Ishikawa (cell line): ENCODE measurements at regions not wholly inside any gene's neighbourhood (a gene's known extent, or its start where the extent isn't known, plus 50 kb on each side); places are given as distances from the start of the nearest gene placed in this dataset.

Experiments
- CEBPB ChIP-seq: IDR thresholded peaks from 2 replicates; pipeline ENCODE4 v1.6.1; 2012
- CREB1 ChIP-seq: IDR thresholded peaks from 2 replicates; pipeline ENCODE4 v1.6.1; 2012; ENCODE audit warnings: low read depth
- EGR1 ChIP-seq: IDR thresholded peaks from 2 replicates; pipeline ENCODE4 v1.6.1; 2012
- EP300 ChIP-seq: IDR thresholded peaks from 2 replicates; pipeline ENCODE4 v1.6.1; 2012; ENCODE audit warnings: borderline replicate concordance
- FOXM1 ChIP-seq: IDR thresholded peaks from 2 replicates; pipeline ENCODE4 v1.6.1; 2012; ENCODE audit warnings: low read depth, borderline replicate concordance
- MAX ChIP-seq: IDR thresholded peaks from 2 replicates; pipeline ENCODE4 v1.6.1; 2012
- NFIC ChIP-seq: IDR thresholded peaks from 2 replicates; pipeline ENCODE4 v1.6.1; 2012
- RAD21 ChIP-seq: IDR thresholded peaks from 2 replicates; pipeline ENCODE4 v1.6.1; 2012; ENCODE audit warnings: low read depth
- REST ChIP-seq: IDR thresholded peaks from 2 replicates; pipeline ENCODE4 v1.6.1; 2012; ENCODE audit warnings: low read depth, mild to moderate bottlenecking
- TAF1 ChIP-seq: IDR thresholded peaks from 2 replicates; pipeline ENCODE4 v1.6.1; 2012; ENCODE audit warnings: low read depth, mild to moderate bottlenecking
- TCF12 ChIP-seq: IDR thresholded peaks from 2 replicates; pipeline ENCODE4 v1.6.1; 2012; ENCODE audit warnings: low read depth
- TEAD4 ChIP-seq: IDR thresholded peaks from 2 replicates; pipeline ENCODE4 v1.6.1; 2012
- USF1 ChIP-seq: IDR thresholded peaks from 2 replicates; pipeline ENCODE4 v1.6.1; 2012
- YY1 ChIP-seq: IDR thresholded peaks from 2 replicates; pipeline ENCODE4 v1.6.1; 2012; ENCODE audit warnings: low read depth
- ZBTB7A ChIP-seq: IDR thresholded peaks from 2 replicates; pipeline ENCODE4 v1.6.1; 2012; ENCODE audit warnings: low read depth

- TF ChIP-seq CREB1, result no peak
- no peak for TF ChIP-seq RAD21
- TF ChIP-seq USF1, result no peak
- TF ChIP-seq TEAD4, result no peak
These were observed 119.3 kb downstream of the CRLF2 start for GRCh38 chrX:1093121-1093520.

GRCh38 chrX:1086444-1087409 is 125.7 kb downstream of the CRLF2 start:
- TF ChIP-seq USF1, result no peak
- TF ChIP-seq TCF12, result no peak
- TF ChIP-seq TAF1, result no peak
- TF ChIP-seq MAX, result no peak
- TF ChIP-seq EP300, result no peak
- no peak for TF ChIP-seq YY1
- TF ChIP-seq FOXM1, result no peak
- TF ChIP-seq ZBTB7A, result no peak
- no peak for TF ChIP-seq CEBPB
- no peak for TF ChIP-seq NFIC
- TF ChIP-seq RAD21, result no peak
- no peak for TF ChIP-seq TEAD4

- TF ChIP-seq CEBPB, result no peak
- TF ChIP-seq EGR1, result no peak
- TF ChIP-seq EP300, result no peak
- TF ChIP-seq TAF1, result no peak
- TF ChIP-seq CREB1, result no peak
- no peak for TF ChIP-seq RAD21
- TF ChIP-seq FOXM1, result no peak
- no peak for TF ChIP-seq NFIC
These were observed 127.8 kb downstream of the CRLF2 start for GRCh38 chrX:1084689-1085088.

- TF ChIP-seq TAF1 (no peak), FOXM1 (no peak), TCF12 (no peak), CREB1 (no peak), CEBPB (no peak), TEAD4 (no peak), YY1 (no peak), NFIC (no peak), ZBTB7A (no peak), EGR1 (no peak)
These were observed 135.4 kb downstream of the CRLF2 start for GRCh38 chrX:1076871-1077651.

- TF ChIP-seq YY1 (no peak), RAD21 (no peak), USF1 (no peak), MAX (no peak), TCF12 (no peak), REST (no peak), NFIC (no peak)
These were observed 136.7 kb downstream of the CRLF2 start for GRCh38 chrX:1075741-1076140.

GRCh38 chrX:1075156-1075555 is 137.3 kb downstream of the CRLF2 start:
- TF ChIP-seq NFIC, result no peak
- TF ChIP-seq TEAD4, result no peak
- no peak for TF ChIP-seq ZBTB7A
- TF ChIP-seq CREB1, result no peak

GRCh38 chrX:1074755-1075154 is 137.7 kb downstream of the CRLF2 start:
- TF ChIP-seq CREB1 (no peak), TCF12 (no peak), CEBPB (no peak)
